Posterior cingulate gyrus (tissue), 11 donors: ENCODE measurements at regions not wholly inside any gene's neighbourhood (a gene's known extent, or its start where the extent isn't known, plus 50 kb on each side); places are given as distances from the start of the nearest gene placed in this dataset.
"Not testable (repeated sequence)": the region's sequence is repeated elsewhere in the genome, so short reads cannot be mapped to it uniquely, and the experiment has no call there.

Source experiments
- DNase-seq, 10 donors: peaks; one replicate each; pipeline versions ENCODE4 v3.0.0 to v3.0.0-alpha.2; 2020 to 2021; ENCODE audit warnings: mixed read lengths in 3 of 10
- intact Hi-C: fragments of 100-400 bp; cut with DNase I; formaldehyde crosslinking; loops from one replicate; pipeline ENCODE4 v1.15.1; 2023

- no peak for DNase-seq
- intact Hi-C loops: no loop called here
Observed at GRCh38 chr1:238409191-238409850, 518.6 kb upstream of the ZP4 start.

DNA sequence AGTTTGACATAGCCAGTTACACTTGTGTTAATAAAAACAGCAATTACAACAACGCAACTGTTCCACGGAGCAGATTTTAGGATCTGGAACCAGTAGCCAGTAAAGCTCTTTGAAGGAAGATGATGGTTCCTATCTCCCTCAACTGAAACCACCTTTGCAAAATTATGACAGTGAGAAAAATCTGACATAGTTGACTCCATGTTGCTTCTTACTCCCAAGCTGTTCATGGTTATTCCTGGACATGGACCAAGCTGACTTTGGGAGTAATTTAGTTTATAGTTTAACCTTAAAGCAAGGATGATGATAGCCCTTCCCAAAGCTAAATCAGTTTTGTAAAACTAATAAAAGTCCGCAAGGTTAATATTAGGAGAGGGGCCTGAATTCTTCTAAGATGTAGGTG, 518.0 kb upstream of the ZP4 start:
- intact Hi-C loops: no loop called here
- DNase-seq: no peak

DNA sequence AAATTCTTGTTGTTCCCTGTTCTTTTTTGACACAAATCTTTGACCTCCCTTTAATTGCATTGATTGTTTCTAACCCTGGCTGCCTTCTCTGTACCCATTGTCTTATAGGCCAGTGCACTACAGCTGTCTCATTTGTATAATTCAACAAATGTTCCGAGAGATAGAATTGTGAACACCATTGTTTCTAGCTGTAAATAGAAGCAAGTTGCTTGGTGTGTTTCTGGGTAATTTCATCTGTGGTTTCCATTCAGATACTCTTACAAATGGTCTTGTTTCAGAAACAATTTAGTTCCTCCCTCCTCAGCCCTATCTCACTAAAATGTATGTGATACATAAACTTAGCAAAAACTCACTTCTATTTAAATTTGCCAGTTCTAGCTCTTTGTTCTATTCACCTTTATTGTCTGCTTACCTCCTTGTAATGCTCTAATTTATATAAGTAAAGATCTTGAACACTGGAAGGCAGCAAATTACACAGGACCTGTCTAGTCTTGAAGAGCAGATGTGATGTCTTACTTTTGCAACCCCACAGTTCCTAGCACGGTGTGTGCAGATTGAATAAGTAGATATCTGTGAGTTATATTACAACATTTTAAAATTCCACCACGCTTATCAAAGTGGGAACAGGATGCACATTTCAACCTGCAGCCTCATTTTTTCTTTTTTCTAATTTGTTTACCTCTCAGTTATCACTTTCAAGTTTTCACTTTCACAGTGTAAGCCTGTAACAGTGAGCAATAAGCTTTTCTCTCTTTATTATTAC, 515.6 kb upstream of the ZP4 start:
- no peak for DNase-seq
- intact Hi-C loops: no loop called here

- no peak for DNase-seq
- intact Hi-C loops: no loop called here
Observed at GRCh38 chr1:238404921-238405320, 514.2 kb upstream of the ZP4 start.

DNA sequence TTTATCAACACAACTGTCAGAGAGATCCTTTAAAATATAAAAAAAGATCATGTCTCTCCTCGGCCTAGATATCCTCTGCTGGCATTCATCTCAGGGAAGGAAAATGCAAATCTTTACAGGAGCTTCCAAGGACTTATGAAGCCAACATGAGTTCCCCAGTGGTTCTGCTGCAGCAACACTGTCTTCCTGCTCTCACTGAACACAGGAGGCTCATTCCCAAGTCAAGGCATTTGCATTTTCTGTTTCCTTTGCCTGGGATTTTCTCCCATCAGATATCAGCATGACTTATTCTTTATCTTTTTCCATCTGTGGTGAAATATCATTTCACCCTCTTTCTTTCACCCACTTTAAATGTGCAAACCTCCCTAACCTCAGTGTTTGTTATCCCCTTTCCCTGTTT, 513.8 kb upstream of the ZP4 start:
- intact Hi-C loops: no loop called here
- no peak for DNase-seq

DNA sequence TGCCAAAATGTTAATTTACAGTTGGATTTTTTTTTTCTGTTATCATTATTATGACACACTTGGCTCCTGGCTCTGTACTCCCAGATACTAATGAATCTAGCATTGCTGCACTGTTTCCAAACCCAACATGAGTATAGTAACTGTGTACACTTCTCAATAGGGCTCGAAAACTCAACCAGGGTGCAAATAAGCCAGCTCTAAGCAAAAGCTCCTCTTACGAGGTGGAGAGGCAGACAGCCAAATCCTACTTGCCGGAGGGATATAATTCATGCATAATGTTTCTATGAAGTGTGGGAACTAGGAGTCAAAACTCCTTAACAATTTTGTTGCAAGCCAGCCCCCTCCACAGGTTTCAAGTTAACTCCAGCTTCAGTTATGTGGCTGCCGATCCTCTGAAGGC, 510.4 kb upstream of the ZP4 start:
- no peak for DNase-seq
- intact Hi-C loops: no loop called here

DNA sequence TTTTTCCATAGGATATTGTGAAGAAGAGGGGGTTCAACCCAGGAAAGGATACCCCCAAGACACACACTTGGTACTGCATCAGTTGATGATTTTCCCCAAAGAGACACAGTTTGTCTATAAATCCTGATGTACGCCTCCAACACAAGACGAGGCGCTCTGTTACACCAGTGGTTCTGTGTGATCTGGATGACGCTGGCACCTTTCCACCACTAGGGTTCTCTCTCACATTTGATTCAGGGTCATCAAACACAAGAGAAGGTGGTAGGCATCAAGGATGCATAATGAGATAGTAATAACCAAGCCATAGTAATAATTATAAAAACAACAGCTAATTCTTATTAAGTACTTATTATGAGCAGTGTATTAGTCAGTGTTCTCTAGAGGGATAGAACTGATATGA, 508.8 kb upstream of the ZP4 start:
- DNase-seq: no peak
- intact Hi-C loops: no loop called here

DNA sequence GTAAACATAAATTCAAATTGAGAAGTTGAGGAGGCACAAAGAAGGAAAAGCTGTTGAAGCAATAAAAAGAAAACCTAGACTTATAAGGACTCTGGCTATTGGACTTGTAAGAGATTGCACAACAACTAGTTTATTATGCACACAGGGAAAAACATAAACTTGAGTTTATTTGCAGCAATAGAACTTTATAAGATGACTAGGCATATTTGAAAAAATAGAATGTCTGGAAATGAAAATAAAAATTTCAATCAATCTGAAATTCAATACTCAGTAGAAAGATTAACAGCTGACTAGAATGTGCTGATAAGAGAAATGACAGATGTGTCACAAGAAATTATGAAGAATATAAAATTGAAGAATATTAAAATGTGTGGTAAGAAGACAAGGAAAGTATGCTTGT, 505.4 kb upstream of the ZP4 start:
- intact Hi-C loops: no loop called here
- no peak for DNase-seq

DNA sequence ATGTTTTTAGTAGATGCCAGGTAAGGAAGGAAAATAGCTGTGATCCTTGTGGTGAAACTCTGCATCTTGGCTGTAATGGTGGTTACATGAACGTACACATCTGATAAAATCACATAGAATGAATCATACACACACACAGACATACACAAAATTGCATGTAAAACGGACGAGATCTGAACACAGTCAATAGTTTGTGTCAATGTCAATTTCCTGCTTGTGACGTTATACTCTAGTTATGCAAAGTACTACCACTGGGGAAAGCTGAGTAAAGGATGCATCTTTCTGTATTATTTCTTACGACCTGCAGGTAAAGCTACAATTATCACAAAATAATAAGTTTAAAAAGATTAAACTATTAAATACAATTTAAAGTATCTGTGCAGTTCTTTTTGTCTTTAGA, 493.7 kb upstream of the ZP4 start:
- intact Hi-C loops: no loop called here
- DNase-seq: no peak

GRCh38 chr1:238380167-238380566, 489.4 kb upstream of the ZP4 start:
- no peak for DNase-seq
- intact Hi-C loops: no loop called here

- intact Hi-C loops, DNase-seq: not testable (repeated sequence)
Observed at GRCh38 chr1:238379446-238379845, 488.7 kb upstream of the ZP4 start.

DNA sequence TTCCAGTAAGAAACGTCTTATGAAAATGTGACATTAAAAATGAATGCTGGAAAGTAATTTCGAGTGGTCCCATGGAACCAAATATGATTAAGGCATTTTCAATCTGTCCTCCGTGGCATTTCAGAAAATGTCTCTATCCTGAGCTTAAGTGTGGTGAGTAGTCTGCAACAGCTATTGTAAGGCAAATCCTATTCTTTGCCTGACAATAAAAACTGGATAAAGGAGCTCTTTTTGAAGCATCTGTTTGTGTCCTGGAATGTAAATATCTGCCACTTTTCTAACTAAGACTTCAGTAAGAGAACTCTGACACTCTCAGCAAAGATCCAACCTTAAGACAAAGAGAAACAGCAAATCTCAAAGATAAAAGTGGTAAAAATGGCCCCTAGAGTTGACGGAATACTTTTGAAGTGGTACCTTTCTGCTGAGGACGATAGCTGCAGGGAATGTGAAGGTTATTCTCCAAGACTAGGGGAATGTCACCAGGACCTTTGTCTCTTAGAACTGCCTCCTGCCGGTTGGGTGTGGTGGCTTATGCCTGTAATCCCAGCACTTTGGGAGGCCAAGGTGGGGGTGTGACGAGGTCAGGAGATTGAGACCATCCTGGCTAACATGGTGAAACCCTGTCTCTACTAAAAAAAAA, 486.7 kb upstream of the ZP4 start:
- intact Hi-C loops: no loop called here
- DNase-seq: no peak

- intact Hi-C loops: no loop called here
- no peak for DNase-seq
Observed at GRCh38 chr1:238370599-238370998, 479.9 kb upstream of the ZP4 start.

- no peak for DNase-seq
Observed at GRCh38 chr1:238364214-238364892, 473.6 kb upstream of the ZP4 start.

GRCh38 chr1:238360474-238360873, 469.8 kb upstream of the ZP4 start:
- no peak for DNase-seq
- intact Hi-C loops: no loop called here

More at GRCh38 chr1:238364214-238364892, 473.6 kb upstream of the ZP4 start:
- intact Hi-C loops: no loop called here

DNA sequence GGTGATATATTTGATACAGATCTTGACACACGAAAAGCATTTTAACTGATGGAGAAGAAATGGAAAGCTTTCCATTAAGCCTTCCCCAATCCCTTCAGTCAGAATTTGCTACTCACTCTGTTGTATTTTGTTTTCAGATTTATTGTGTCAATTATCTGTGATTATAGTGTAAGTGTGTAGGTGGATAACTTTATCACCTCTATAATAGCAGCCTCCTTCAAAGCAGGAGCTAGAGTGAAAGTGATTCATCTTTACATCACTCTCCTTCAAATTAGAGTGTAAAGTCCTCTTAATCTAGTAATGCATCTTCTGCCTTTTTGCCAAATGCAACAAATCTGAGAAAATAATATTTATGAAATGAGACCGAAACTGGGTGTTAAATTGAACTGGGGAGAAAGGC, 459.7 kb upstream of the ZP4 start:
- intact Hi-C loops: no loop called here
- DNase-seq: no peak

DNA sequence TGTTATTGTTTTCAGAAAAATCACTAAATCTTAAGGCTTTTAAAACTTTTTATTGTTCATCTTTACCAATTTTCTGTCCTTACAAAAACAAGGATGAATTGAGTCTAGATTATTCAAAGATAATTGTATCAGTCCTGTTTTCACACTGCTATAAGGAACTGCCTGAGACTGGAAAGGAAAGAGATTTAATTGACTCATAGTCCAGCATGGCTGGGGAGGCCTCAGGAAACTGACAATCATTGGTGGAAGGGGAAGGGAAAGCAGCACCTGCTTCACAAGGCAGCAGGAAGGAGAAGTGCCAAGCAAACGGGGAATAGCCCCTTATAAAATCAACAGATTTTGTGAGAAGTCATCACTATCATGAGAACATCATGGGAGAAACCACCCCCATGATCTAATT, 455.6 kb upstream of the ZP4 start:
- DNase-seq: no peak

GRCh38 chr1:238345837-238346236, 455.1 kb upstream of the ZP4 start:
- no peak for DNase-seq

More for the DNA sequence above, 455.6 kb upstream of the ZP4 start:
- intact Hi-C loops: no loop called here

DNA sequence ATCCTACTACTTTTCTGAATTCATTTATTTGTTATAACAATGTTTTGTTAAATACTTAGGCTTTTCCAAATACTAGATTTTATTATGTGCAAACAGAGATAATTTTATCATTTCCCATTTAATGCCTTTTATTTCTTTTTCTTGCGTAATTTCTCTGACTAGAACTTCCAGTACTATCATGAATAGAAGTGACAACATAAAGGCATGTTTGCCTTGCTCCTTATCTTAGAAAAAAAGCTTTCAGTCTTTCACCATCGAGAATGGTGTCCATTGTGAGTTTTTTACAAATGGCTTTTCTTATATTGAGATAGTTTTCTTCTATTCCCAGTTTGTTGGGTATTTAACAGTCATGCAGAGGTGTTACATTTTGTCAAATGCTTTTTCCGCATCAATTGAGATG, 453.1 kb upstream of the ZP4 start:
- no peak for DNase-seq
- intact Hi-C loops: loop anchor here (1.0 kb wide), 1 partner anchor 19 kb away; no protein-coding TSS in a partner anchor

More at GRCh38 chr1:238345837-238346236, 455.1 kb upstream of the ZP4 start:
- intact Hi-C loops: no loop called here

- intact Hi-C loops: no loop called here
- no peak for DNase-seq
Observed at GRCh38 chr1:238341395-238341794, 450.7 kb upstream of the ZP4 start.

GRCh38 chr1:238340989-238341388, 450.3 kb upstream of the ZP4 start:
- DNase-seq: no peak
- intact Hi-C loops: no loop called here
